ENCODE measurements at regions not wholly inside any gene's neighbourhood (a gene's known extent, or its start where the extent isn't known, plus 50 kb on each side); places are given as distances from the start of the nearest gene placed in this dataset.

DNA sequence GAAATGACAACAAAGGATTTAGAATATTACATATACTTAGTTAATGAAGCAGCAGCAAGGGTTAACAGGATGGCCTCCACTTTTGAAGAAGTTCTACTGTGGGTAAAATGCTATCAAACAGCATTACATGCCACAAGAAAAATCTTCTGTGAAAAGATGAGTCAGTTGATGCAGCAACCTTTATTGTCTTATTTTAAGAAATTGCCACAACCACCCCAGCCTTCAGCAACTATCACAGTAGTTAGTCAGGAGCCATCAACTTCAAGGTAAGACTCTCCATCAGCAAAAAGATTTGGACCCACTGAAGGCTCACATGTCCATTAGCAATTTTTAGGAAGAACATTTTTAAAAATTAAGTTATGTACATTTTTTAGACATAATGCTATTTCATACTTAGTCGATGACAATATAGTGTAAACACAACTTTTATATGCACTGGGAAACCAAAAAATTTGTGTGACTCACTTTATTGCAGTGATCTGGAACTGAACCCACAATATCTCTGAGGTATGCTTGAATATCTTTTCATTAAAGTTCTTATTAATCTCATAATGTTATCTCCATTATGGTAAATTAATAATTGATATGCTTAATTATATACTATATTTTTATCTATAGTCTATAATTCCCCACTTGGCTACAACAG is 81.2 kb downstream of the SPCS3 start:
- Histone ChIP-seq H3K4me1 (ENCODE audit: control insufficient read depth in 1 of 2, insufficient read depth in 2 of 2, low read length in 2 of 2) (no peaks in the 10 kb centered on the region), H4K12ac (ENCODE audit: low read depth, low read length) (no peak overlapping the region), H3K4me3 (ENCODE audit: low read depth, low read length) (no peak overlapping the region), H3K27me3 (ENCODE audit: insufficient read depth, low read length) (no peaks in the 10 kb centered on the region), H3K14ac (ENCODE audit: low read length) (no peak overlapping the region), H3K79me1 (ENCODE audit: low read length) (no peaks in the 10 kb centered on the region), H3K9ac (ENCODE audit: low read length) (no peak overlapping the region), H4K91ac (ENCODE audit: low read depth, low read length) (no peak overlapping the region), H3K36me3 (ENCODE audit: control insufficient read depth in 1 of 2, insufficient read depth in 2 of 2, low read length in 2 of 2) (no peaks in the 10 kb centered on the region), H3K4me2 (ENCODE audit: low read length) (no peak overlapping the region), H3K23ac (ENCODE audit: low read length) (no peak overlapping the region), H3K27ac (ENCODE audit: low read depth, low read length) (no peak overlapping the region), H3K4ac (ENCODE audit: low read depth, low read length) (no peak overlapping the region), H2AK5ac (ENCODE audit: low read length) (no peak overlapping the region), H3K79me2 (ENCODE audit: control insufficient read depth, insufficient read depth, low read length, poor library complexity) (no peaks in the 10 kb centered on the region), H3K18ac (ENCODE audit: low read length) (no peak overlapping the region), H4K8ac (ENCODE audit: low read depth, low read length) (no peak overlapping the region), H2BK120ac (ENCODE audit: insufficient read depth, low read length, poor library complexity) (no peak overlapping the region), H2BK5ac (ENCODE audit: low read depth, low read length, poor library complexity) (no peak overlapping the region), H3K9me3 (ENCODE audit: insufficient read depth, low read depth, low read length) (no peaks in the 10 kb centered on the region), H2BK12ac (ENCODE audit: low read length) (no peak overlapping the region), H2AFZ (ENCODE audit: insufficient read depth, low read length, poor library complexity) (no peak overlapping the region)
- DNase-seq: no peak
- no CpG with 5 or more reads among the region's 1 CpG for WGBS (ENCODE audit: extremely low coverage, insufficient coverage, insufficient read length)

DNA sequence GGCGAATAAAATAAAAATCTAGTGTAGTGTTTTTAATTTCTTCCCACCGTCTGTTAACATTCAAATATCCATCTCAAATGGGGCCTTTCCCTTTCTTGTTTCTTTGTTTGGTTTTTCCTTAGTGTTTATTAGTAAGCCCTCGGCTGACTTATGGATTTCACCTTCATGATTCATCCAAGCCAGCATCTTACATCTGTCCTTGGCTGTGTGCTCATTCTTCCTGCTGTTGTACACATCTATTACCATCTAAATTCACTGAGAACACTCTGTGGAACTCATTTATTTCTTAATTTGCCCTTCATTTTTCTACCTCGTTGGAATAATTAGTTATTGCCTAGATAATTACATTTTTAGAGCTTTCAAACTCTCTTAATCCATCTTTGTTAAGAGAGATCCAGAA is 84.9 kb downstream of the SPCS3 start:
- no peak overlapping the region for H3K27ac ChIP-seq (ENCODE audit: low read depth, low read length)
- H2BK5ac ChIP-seq (ENCODE audit: low read depth, low read length, poor library complexity): no peak overlapping the region
- no peaks in the 10 kb centered on the region for H3K79me1 ChIP-seq (ENCODE audit: low read length)
- no peaks in the 10 kb centered on the region for H3K4me1 ChIP-seq (ENCODE audit: control insufficient read depth in 1 of 2, insufficient read depth in 2 of 2, low read length in 2 of 2)
- no peaks in the 10 kb centered on the region for H3K79me2 ChIP-seq (ENCODE audit: control insufficient read depth, insufficient read depth, low read length, poor library complexity)
- no peak overlapping the region for H2AFZ ChIP-seq (ENCODE audit: insufficient read depth, low read length, poor library complexity)
- H3K18ac ChIP-seq (ENCODE audit: low read length): no peak overlapping the region
- H3K14ac ChIP-seq (ENCODE audit: low read length): no peak overlapping the region
- H3K9ac ChIP-seq (ENCODE audit: low read length): no peak overlapping the region
- H3K4ac ChIP-seq (ENCODE audit: low read depth, low read length): no peak overlapping the region
- H4K8ac ChIP-seq (ENCODE audit: low read depth, low read length): no peak overlapping the region
- H3K27me3 ChIP-seq (ENCODE audit: insufficient read depth, low read length): no peaks in the 10 kb centered on the region
- H2BK120ac ChIP-seq (ENCODE audit: insufficient read depth, low read length, poor library complexity): no peak overlapping the region
- no peaks in the 10 kb centered on the region for H3K9me3 ChIP-seq (ENCODE audit: insufficient read depth, low read depth, low read length)
- DNase-seq: no peak
- H4K91ac ChIP-seq (ENCODE audit: low read depth, low read length): no peak overlapping the region
- no peak overlapping the region for H3K23ac ChIP-seq (ENCODE audit: low read length)
- no peak overlapping the region for H2BK12ac ChIP-seq (ENCODE audit: low read length)
- no peak overlapping the region for H2AK5ac ChIP-seq (ENCODE audit: low read length)
- H4K12ac ChIP-seq (ENCODE audit: low read depth, low read length): no peak overlapping the region
- no peak overlapping the region for H3K4me3 ChIP-seq (ENCODE audit: low read depth, low read length)
- H3K36me3 ChIP-seq (ENCODE audit: control insufficient read depth in 1 of 2, insufficient read depth in 2 of 2, low read length in 2 of 2): no peaks in the 10 kb centered on the region
- no peak overlapping the region for H3K4me2 ChIP-seq (ENCODE audit: low read length)
- no CpG with 5 or more reads among the region's 4 CpGs for WGBS (ENCODE audit: extremely low coverage, insufficient coverage, insufficient read length)

DNA sequence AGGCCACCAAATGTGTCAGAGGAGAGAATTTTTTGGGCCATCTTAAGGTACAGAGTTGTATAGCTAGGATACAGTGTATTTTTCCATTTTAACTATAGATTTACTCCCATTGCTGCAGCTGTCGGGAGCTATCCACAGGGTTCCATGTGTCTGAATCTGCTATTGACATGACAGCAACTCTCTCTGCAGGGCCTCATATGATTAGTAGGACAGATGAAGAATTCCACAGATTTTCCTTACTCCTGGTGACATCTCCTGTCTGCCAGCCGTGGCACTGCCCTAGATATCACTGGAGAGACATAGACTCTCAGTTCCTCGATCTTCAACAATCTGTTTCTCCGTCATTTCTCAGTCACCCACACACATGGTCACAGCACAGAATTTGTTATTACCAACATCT is 86.5 kb downstream of the SPCS3 start:
- Histone ChIP-seq H4K91ac (ENCODE audit: low read depth, low read length) (no peak overlapping the region), H3K23ac (ENCODE audit: low read length) (no peak overlapping the region), H3K14ac (ENCODE audit: low read length) (no peak overlapping the region), H3K9me3 (ENCODE audit: insufficient read depth, low read depth, low read length) (no peaks in the 10 kb centered on the region), H2BK12ac (ENCODE audit: low read length) (no peak overlapping the region), H4K12ac (ENCODE audit: low read depth, low read length) (no peak overlapping the region), H3K79me2 (ENCODE audit: control insufficient read depth, insufficient read depth, low read length, poor library complexity) (no peaks in the 10 kb centered on the region), H3K27me3 (ENCODE audit: insufficient read depth, low read length) (no peaks in the 10 kb centered on the region), H3K4me2 (ENCODE audit: low read length) (no peak overlapping the region), H3K9ac (ENCODE audit: low read length) (no peak overlapping the region), H3K4me3 (ENCODE audit: low read depth, low read length) (no peak overlapping the region), H4K8ac (ENCODE audit: low read depth, low read length) (no peak overlapping the region), H3K4me1 (ENCODE audit: control insufficient read depth in 1 of 2, insufficient read depth in 2 of 2, low read length in 2 of 2) (no peaks in the 10 kb centered on the region), H3K27ac (ENCODE audit: low read depth, low read length) (no peak overlapping the region), H2BK5ac (ENCODE audit: low read depth, low read length, poor library complexity) (no peak overlapping the region), H2AFZ (ENCODE audit: insufficient read depth, low read length, poor library complexity) (no peak overlapping the region), H2BK120ac (ENCODE audit: insufficient read depth, low read length, poor library complexity) (no peak overlapping the region), H3K4ac (ENCODE audit: low read depth, low read length) (no peak overlapping the region), H3K79me1 (ENCODE audit: low read length) (no peaks in the 10 kb centered on the region), H2AK5ac (ENCODE audit: low read length) (no peak overlapping the region), H3K36me3 (ENCODE audit: control insufficient read depth in 1 of 2, insufficient read depth in 2 of 2, low read length in 2 of 2) (no peaks in the 10 kb centered on the region), H3K18ac (ENCODE audit: low read length) (no peak overlapping the region)
- no peak for DNase-seq
- no CpG with 5 or more reads among the region's 4 CpGs for WGBS (ENCODE audit: extremely low coverage, insufficient coverage, insufficient read length)

- H3K27me3 ChIP-seq (ENCODE audit: insufficient read depth, low read length): no peaks in the 10 kb centered on the region
- no peaks in the 10 kb centered on the region for H3K9me3 ChIP-seq (ENCODE audit: insufficient read depth, low read depth, low read length)
- no peak overlapping the region for H3K4me3 ChIP-seq (ENCODE audit: low read depth, low read length)
- H3K9ac ChIP-seq (ENCODE audit: low read length): no peak overlapping the region
- no peaks in the 10 kb centered on the region for H3K79me1 ChIP-seq (ENCODE audit: low read length)
- H4K91ac ChIP-seq (ENCODE audit: low read depth, low read length): no peak overlapping the region
- H2BK120ac ChIP-seq (ENCODE audit: insufficient read depth, low read length, poor library complexity): no peak overlapping the region
- H3K4me1 ChIP-seq (ENCODE audit: control insufficient read depth in 1 of 2, insufficient read depth in 2 of 2, low read length in 2 of 2): no peaks in the 10 kb centered on the region
- H3K36me3 ChIP-seq (ENCODE audit: control insufficient read depth in 1 of 2, insufficient read depth in 2 of 2, low read length in 2 of 2): no peaks in the 10 kb centered on the region
- no peak overlapping the region for H2BK12ac ChIP-seq (ENCODE audit: low read length)
- H2AK5ac ChIP-seq (ENCODE audit: low read length): no peak overlapping the region
- no peak overlapping the region for H2AFZ ChIP-seq (ENCODE audit: insufficient read depth, low read length, poor library complexity)
- no peak overlapping the region for H3K23ac ChIP-seq (ENCODE audit: low read length)
- no peak overlapping the region for H3K4me2 ChIP-seq (ENCODE audit: low read length)
- no peak overlapping the region for H3K27ac ChIP-seq (ENCODE audit: low read depth, low read length)
- H3K18ac ChIP-seq (ENCODE audit: low read length): no peak overlapping the region
- no peak overlapping the region for H3K4ac ChIP-seq (ENCODE audit: low read depth, low read length)
- no peak overlapping the region for H3K14ac ChIP-seq (ENCODE audit: low read length)
- H4K12ac ChIP-seq (ENCODE audit: low read depth, low read length): no peak overlapping the region
- no CpG with 5 or more reads among the region's 2 CpGs for WGBS (ENCODE audit: extremely low coverage, insufficient coverage, insufficient read length)
- H2BK5ac ChIP-seq (ENCODE audit: low read depth, low read length, poor library complexity): no peak overlapping the region
- H3K79me2 ChIP-seq (ENCODE audit: control insufficient read depth, insufficient read depth, low read length, poor library complexity): no peaks in the 10 kb centered on the region
- DNase-seq: no peak
- no peak overlapping the region for H4K8ac ChIP-seq (ENCODE audit: low read depth, low read length)
Observed at GRCh38 chr4:176406736-176407135, 87.0 kb downstream of the SPCS3 start.
